OCI-LY7 (cell line): ENCODE measurements at regions not wholly inside any gene's neighbourhood (a gene's known extent, or its start where the extent isn't known, plus 50 kb on each side); places are given as distances from the start of the nearest gene placed in this dataset.

Experiments used
- CTCF ChIP-seq: fragments of 200-600 bp; sonication (generic); conservative IDR thresholded peaks from 2 replicates; pipeline ENCODE4 v1.5.1; 2014; ENCODE audit warnings: mild to moderate bottlenecking, antibody characterized with exemption, low read length, moderate library complexity, mixed read lengths
- EZH2phosphoT487 ChIP-seq: fragments of 200-600 bp; sonication (generic); IDR thresholded peaks from 2 replicates; pipeline ENCODE4 v1.6.1; 2018; ENCODE audit warnings: low read depth, borderline replicate concordance, mild to moderate bottlenecking, mixed run types, antibody characterized with exemption, low read length, moderate library complexity, mixed read lengths

GRCh38 chr15:81948751-81949150 lies 97.1 kb downstream of the MEX3B start:
- TF ChIP-seq CTCF (no peak), EZH2phosphoT487 (no peak)
